ENCODE measurements at regions not wholly inside any gene's neighbourhood (a gene's known extent, or its start where the extent isn't known, plus 50 kb on each side); places are given as distances from the start of the nearest gene placed in this dataset.

DNA sequence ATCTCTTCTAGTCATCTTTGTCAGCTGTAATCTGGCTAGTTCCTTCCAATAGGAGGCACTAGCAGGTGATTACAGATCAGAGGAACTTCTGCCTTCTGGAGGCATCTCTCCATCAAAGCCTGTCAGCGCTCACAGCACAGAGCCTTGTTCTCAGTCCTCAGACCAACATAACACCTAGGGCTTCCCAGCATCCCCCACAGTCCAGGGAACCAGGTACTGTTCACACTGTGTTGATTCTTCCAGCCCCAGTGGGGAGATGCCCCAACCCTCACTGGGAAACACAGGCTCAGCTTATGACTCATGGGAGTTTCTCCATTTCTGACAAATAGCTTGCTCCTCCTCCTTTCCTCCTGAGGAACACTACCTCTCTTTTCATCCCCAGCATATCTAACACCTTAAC, 601.7 kb downstream of the CBLN2 start:
- no peak for ATAC-seq
- H3K27ac ChIP-seq: no peak overlapping the region
- FAIRE-seq: no peak
- ChIA-PET CTCF (no interaction called here), POLR2A (no interaction called here)
- TF ChIP-seq, protein P1, sequence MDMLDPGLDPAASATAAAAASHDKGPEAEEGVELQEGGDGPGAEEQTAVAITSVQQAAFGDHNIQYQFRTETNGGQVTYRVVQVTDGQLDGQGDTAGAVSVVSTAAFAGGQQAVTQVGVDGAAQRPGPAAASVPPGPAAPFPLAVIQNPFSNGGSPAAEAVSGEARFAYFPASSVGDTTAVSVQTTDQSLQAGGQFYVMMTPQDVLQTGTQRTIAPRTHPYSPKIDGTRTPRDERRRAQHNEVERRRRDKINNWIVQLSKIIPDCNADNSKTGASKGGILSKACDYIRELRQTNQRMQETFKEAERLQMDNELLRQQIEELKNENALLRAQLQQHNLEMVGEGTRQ (IDR thresholded peaks at IDR 0.05): no peak
- TF ChIP-seq GATA3 (IDR thresholded peaks at IDR 0.05; ENCODE audit: borderline replicate concordance) (no peak), TFCP2L1 (CRISPR knock-in tag; IDR thresholded peaks at IDR 0.05) (no peak), RCOR1 (IDR thresholded peaks at IDR 0.05; ENCODE audit: low read depth, low read length) (no peak), POLR2AphosphoS2 (conservative IDR thresholded peaks at IDR 0.05; ENCODE audit: low read length) (no peak), SMC3 (IDR thresholded peaks at IDR 0.05) (no peak), RARB (CRISPR knock-in tag; IDR thresholded peaks at IDR 0.05) (no peak), MAZ (IDR thresholded peaks at IDR 0.05; ENCODE audit: borderline replicate concordance, low read depth, low read length) (no peak), RNF2 (IDR thresholded peaks at IDR 0.05; ENCODE audit: borderline replicate concordance, low read depth) (no peak), FOSL2 (IDR thresholded peaks at IDR 0.05) (no peak), FOSL2 (CRISPR knock-in tag; IDR thresholded peaks at IDR 0.05) (no peak), JUN (IDR thresholded peaks at IDR 0.05) (no peak), FOXS1 (CRISPR knock-in tag; IDR thresholded peaks at IDR 0.05) (no peak), CBX8 (IDR thresholded peaks at IDR 0.05) (no peak), KDM5A (IDR thresholded peaks at IDR 0.05) (no peak)
- TF ChIP-seq, protein P2, sequence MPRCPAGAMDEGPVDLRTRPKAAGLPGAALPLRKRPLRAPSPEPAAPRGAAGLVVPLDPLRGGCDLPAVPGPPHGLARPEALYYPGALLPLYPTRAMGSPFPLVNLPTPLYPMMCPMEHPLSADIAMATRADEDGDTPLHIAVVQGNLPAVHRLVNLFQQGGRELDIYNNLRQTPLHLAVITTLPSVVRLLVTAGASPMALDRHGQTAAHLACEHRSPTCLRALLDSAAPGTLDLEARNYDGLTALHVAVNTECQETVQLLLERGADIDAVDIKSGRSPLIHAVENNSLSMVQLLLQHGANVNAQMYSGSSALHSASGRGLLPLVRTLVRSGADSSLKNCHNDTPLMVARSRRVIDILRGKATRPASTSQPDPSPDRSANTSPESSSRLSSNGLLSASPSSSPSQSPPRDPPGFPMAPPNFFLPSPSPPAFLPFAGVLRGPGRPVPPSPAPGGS (IDR thresholded peaks at IDR 0.05): no peak
- TF ChIP-seq, protein P3, sequence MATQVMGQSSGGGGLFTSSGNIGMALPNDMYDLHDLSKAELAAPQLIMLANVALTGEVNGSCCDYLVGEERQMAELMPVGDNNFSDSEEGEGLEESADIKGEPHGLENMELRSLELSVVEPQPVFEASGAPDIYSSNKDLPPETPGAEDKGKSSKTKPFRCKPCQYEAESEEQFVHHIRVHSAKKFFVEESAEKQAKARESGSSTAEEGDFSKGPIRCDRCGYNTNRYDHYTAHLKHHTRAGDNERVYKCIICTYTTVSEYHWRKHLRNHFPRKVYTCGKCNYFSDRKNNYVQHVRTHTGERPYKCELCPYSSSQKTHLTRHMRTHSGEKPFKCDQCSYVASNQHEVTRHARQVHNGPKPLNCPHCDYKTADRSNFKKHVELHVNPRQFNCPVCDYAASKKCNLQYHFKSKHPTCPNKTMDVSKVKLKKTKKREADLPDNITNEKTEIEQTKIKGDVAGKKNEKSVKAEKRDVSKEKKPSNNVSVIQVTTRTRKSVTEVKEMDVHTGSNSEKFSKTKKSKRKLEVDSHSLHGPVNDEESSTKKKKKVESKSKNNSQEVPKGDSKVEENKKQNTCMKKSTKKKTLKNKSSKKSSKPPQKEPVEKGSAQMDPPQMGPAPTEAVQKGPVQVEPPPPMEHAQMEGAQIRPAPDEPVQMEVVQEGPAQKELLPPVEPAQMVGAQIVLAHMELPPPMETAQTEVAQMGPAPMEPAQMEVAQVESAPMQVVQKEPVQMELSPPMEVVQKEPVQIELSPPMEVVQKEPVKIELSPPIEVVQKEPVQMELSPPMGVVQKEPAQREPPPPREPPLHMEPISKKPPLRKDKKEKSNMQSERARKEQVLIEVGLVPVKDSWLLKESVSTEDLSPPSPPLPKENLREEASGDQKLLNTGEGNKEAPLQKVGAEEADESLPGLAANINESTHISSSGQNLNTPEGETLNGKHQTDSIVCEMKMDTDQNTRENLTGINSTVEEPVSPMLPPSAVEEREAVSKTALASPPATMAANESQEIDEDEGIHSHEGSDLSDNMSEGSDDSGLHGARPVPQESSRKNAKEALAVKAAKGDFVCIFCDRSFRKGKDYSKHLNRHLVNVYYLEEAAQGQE (IDR thresholded peaks at IDR 0.05): no peak
- TF ChIP-seq, protein P4, sequence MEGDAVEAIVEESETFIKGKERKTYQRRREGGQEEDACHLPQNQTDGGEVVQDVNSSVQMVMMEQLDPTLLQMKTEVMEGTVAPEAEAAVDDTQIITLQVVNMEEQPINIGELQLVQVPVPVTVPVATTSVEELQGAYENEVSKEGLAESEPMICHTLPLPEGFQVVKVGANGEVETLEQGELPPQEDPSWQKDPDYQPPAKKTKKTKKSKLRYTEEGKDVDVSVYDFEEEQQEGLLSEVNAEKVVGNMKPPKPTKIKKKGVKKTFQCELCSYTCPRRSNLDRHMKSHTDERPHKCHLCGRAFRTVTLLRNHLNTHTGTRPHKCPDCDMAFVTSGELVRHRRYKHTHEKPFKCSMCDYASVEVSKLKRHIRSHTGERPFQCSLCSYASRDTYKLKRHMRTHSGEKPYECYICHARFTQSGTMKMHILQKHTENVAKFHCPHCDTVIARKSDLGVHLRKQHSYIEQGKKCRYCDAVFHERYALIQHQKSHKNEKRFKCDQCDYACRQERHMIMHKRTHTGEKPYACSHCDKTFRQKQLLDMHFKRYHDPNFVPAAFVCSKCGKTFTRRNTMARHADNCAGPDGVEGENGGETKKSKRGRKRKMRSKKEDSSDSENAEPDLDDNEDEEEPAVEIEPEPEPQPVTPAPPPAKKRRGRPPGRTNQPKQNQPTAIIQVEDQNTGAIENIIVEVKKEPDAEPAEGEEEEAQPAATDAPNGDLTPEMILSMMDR (IDR thresholded peaks at IDR 0.05): no peak
- TF ChIP-seq, protein P5, sequence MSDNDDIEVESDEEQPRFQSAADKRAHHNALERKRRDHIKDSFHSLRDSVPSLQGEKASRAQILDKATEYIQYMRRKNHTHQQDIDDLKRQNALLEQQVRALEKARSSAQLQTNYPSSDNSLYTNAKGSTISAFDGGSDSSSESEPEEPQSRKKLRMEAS (IDR thresholded peaks at IDR 0.05): no peak
- H3K4me2 ChIP-seq: no peak overlapping the region
- no peaks in the 10 kb centered on the region for H3K4me1 ChIP-seq
- no peaks in the 10 kb centered on the region for H3K9me3 ChIP-seq
- 0% methylated on average over 1 of the region's 1 CpG for WGBS (ENCODE audit: missing lambda C conversion rate)
- no peak for DNase-seq (ENCODE audit: low read depth in 1 of 2, low spot score in 1 of 2)
- no peak overlapping the region for H3K4me3 ChIP-seq

DNA sequence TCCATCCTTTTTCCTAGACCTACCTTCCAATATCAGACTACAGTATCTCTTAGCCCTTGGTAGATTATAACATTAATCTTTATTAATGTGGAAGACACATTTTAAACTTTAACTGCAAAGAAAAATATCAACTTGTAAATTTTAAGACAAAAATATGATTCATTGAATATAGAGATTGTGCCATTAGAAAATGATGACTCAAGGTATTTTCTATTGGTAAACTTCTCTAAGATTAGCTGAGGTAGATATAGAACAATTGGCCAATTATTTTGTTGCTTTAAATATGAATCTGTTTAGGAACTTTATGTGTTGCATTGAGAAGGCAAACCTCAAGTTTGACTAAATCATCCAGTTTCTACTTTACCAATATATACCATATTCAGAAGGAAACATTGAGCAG, 604.7 kb downstream of the CBLN2 start:
- ATAC-seq: no peak
- CTCF ChIA-PET: no interaction called here

More for the DNA sequence above, 604.7 kb downstream of the CBLN2 start:
- DNase-seq (ENCODE audit: low read depth in 1 of 2, low spot score in 1 of 2) (no peak), FAIRE-seq (no peak)
- Histone ChIP-seq H3K27ac (no peak overlapping the region), H3K4me3 (no peak overlapping the region), H3K9me3 (no peaks in the 10 kb centered on the region), H3K4me2 (no peak overlapping the region), H3K4me1 (no peaks in the 10 kb centered on the region)
- POLR2A ChIA-PET: no interaction called here
- TF ChIP-seq MAFK (IDR thresholded peaks at IDR 0.05; ENCODE audit: partially characterized antibody) (peak; percentile 56), CBX2 (IDR thresholded peaks at IDR 0.05; ENCODE audit: borderline replicate concordance, low read depth) (no peak), JUN (IDR thresholded peaks at IDR 0.05) (no peak)
